ENCODE measurements at regions not wholly inside any gene's neighbourhood (a gene's known extent, or its start where the extent isn't known, plus 50 kb on each side); places are given as distances from the start of the nearest gene placed in this dataset.
"Not testable (repeated sequence)": the region's sequence is repeated elsewhere in the genome, so short reads cannot be mapped to it uniquely, and the experiment has no call there.

DNA sequence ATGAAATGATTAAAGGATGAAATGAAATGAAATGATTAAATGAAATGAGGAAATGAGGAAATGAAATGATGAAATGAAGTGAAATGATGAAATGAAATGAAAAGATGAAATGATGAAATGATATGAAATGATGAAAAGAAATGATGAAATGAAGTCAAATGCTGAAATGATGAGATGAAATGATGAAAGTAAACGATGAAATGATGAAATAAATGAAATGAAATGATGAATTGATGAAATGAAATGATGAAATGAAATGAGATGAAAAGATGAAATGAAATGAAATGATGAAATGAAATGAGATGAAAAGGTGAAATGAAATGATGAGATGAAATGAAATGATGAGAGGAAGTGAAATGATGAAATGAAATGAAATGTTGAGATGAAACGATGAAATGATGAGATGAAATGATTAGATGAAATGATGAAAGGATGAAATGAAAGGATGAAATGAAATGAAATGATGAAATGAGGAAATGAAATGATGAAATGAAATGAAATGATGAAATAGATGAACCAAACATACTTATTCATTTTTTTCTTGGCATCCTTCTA lies 327.2 kb upstream of the WSB1 start:
- TF ChIP-seq, protein P1, sequence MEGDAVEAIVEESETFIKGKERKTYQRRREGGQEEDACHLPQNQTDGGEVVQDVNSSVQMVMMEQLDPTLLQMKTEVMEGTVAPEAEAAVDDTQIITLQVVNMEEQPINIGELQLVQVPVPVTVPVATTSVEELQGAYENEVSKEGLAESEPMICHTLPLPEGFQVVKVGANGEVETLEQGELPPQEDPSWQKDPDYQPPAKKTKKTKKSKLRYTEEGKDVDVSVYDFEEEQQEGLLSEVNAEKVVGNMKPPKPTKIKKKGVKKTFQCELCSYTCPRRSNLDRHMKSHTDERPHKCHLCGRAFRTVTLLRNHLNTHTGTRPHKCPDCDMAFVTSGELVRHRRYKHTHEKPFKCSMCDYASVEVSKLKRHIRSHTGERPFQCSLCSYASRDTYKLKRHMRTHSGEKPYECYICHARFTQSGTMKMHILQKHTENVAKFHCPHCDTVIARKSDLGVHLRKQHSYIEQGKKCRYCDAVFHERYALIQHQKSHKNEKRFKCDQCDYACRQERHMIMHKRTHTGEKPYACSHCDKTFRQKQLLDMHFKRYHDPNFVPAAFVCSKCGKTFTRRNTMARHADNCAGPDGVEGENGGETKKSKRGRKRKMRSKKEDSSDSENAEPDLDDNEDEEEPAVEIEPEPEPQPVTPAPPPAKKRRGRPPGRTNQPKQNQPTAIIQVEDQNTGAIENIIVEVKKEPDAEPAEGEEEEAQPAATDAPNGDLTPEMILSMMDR (IDR thresholded peaks at IDR 0.05) = not testable (repeated sequence)
- TF ChIP-seq POLR2A, EP300 (IDR thresholded peaks at IDR 0.05): not testable (repeated sequence)

Data from upper lobe of left lung (tissue), 4 donors.